ENCODE measurements at regions not wholly inside any gene's neighbourhood (a gene's known extent, or its start where the extent isn't known, plus 50 kb on each side); places are given as distances from the start of the nearest gene placed in this dataset.

DNA sequence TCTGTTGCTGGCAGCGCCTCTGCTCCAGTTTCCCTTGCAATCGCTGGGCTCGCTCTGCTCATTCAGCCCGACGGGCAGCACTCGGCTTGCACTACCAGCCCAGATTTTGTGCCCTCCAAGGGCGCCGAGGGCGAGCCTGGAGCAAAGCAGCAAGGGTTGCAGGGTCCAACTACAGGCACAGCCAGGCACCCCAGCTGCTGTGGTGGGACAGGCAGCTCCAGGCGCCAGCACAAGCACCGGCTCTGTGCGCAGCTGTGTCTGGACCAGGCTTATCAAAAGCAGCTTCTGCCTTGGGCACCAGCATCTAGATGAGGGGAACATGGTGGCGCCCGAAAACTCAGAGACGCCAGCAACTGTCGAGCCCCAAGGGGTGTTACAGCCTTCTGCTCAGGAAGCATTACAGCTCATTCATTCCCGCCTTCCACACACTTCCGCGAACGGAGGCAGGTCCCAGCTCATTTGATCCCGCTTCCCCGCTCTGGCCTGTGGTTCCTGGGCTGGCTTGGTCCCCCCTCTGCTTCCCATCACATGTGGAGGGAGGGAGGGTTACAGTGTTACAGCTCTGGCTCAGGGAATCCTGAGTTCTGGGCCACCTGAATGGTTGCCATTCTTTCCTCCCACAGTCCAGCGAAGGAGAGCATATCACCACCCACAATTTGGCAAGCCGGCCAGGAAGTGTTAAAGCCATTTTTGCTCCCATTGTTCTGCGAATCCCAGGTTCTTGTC is 409.9 kb upstream of the ALCAM start:
- intact Hi-C loops (cut with micrococcal nuclease): no loop called here
- no peak for ATAC-seq
- DNase-seq: no peak

DNA sequence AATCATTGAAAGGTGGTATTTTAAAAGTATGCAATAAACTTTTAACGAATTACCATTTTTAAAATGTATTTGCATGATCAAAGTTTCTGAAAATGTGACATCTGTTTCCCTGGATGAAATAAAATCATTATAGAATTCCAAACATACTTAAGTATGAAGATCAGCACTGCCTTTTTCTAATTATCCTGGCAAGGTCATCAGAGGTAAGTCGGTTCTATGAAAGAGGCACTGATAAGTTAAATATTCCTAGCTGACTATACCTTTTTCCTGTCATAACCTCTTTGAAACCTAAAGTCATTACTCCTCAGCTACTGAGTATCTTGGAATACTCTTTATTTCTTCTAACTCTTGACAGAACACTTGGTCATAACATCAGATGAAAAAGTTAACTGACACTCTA is 406.1 kb upstream of the ALCAM start:
- intact Hi-C loops (cut with micrococcal nuclease): no loop called here
- DNase-seq (no peak), ATAC-seq (no peak)

DNA sequence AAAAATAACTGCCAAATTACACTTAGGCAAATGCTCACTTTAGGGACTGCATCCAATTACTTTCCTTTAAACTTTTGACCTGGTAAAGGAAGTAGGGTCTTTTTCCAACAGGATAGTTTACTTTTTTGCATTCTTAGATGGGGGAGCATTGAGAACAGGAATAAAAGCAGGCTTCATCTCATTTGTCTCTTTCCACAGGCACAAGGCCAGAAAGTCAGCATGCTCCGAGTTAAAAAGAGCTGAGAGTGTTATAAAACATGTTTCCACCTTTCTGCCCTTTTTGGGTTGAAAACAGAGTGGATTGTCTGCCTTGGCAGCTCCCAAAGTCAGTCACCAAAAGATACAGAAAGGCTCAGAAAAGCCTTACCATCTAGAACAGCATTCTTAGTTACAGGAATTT is 404.9 kb upstream of the ALCAM start:
- DNase-seq: no peak
- intact Hi-C loops (cut with micrococcal nuclease): no loop called here

DNA sequence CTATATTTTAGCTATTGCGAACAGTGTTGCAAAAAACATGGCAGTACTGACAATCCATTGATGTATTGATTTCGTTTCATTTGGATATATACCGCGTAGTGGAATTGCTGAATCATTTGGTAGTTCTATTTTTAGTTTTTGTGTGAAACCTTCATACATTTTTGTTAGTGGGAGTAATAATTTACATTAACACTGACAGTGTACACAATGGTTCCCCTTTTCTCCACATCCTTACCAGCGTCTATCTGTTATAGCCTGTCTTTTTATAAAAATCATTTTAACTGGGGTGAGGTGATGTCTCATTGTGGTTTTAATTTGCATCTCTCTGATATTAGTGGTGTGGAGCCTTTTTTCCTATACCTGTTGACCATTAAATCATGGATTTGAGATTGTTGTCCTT is 392.4 kb upstream of the ALCAM start:
- no peak for DNase-seq
- intact Hi-C loops (cut with micrococcal nuclease): no loop called here
- ATAC-seq: no peak

More for the DNA sequence above, 404.9 kb upstream of the ALCAM start:
- ATAC-seq: no peak

DNA sequence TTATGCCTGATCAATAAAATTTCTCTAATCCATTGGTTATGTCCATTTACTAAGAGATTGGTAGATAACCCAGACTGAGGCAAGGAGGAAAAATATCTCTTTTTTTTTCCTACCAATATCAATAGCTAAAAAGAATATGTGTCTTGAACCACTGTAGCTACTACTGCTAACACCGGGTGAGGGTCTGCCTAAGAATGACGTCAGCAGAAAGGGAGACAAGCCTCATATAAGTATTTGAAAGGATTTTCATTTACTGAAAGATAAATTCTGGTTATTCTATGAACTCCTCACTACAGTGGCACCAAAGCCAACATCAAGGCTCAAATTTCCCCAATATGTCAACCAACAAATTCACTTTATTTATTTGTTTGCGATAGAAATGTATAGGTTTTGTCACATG is 389.0 kb upstream of the ALCAM start:
- intact Hi-C loops (cut with micrococcal nuclease): no loop called here
- ATAC-seq: no peak

DNA sequence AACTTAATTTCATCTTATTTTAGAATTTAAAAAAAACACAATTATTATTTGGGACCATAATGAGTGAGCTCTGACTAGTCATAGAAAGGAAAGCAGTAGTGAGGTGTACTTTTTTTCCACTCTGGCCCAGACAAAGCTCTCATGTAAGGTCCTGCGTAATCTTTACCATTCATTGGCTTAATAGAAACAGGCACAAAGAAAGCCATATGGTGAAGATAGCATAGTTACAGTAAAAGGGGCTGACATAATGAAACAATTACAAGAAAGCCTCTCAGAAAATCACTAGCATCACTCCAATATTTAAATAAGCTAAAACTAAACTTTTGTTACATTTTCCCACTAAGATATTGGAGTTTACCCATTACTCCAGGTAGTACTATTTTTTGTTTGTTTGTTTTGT is 384.6 kb upstream of the ALCAM start:
- ATAC-seq (no peak), DNase-seq (no peak)
- intact Hi-C loops (cut with micrococcal nuclease): no loop called here

More for the DNA sequence above, 389.0 kb upstream of the ALCAM start:
- no peak for DNase-seq

DNA sequence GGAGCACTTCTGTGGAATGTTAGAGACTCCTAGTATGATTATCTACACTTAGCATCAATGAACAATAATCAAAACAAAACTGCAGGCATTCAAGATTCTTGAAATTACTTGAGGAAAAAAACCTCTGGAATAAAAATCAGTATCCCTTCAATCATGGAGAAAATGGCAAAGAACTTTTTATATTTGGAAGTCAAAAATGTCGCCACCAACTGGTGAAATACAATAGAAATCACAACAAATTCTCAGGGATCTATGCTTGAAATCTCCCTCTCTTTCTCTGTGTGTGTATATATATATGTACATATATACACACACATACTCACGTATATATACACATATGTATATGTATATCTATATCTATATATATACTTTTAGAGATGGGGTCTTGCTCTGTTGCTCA is 378.9 kb upstream of the ALCAM start:
- intact Hi-C loops (cut with micrococcal nuclease): no loop called here
- DNase-seq (no peak), ATAC-seq (no peak)

DNA sequence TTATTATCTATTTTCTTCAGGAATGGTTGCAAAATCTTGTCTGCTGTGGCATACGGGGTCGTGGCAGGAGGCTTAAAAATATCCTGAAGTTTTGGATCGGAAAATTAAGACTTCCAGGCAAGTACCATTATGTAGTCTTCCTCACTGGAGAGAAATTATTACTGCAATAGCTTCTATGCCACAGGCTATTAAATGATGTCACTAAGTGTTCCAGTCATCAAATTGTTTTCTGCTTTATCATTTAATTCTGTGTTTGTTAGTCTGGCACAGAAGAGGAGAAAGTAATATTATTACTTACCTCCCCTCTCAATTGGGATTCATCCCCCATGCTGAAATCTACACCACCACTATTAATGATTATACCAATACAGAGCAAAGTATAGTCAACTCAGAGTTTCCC is 378.2 kb upstream of the ALCAM start:
- intact Hi-C loops (cut with micrococcal nuclease): no loop called here
- no peak for DNase-seq
- no peak for ATAC-seq

DNA sequence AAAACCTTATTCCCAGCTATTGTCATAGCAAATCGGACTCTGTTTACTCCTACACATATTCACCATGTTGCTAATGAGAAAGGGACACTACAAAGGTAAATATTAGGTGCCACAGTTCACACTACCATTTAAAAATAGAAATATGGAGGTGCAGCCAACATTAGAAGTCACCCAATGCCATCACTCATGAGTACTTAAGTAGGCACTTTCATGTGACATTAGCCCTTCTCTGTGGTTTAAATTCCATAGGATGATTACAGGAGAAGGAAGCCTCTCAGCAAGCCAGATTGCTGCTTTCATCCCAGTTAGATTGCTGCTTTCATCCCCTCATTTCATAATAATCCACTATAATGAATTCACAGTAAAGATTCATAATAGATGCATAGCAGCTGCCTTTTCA is 376.8 kb upstream of the ALCAM start:
- peak; percentile 84 for ATAC-seq
- intact Hi-C loops (cut with micrococcal nuclease): no loop called here

DNA sequence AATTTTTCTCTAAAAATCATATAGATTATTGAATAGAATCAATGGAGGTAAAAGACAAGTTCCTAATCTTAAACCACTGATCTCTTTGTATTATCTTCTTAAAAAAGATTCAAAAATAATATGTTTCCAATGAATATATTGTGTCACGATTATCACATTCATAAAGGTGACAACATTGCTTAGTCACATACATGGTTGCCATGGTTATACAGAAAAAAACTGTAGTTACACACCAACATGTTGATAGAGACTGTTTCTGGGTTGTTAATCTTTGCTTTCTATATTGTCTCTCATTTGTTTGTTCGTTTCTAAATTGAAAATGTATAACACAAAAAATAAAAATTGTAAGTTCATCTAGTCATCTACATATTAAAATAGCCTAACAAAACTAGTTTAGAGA is 376.0 kb upstream of the ALCAM start:
- DNase-seq (no peak), ATAC-seq (no peak)
- intact Hi-C loops (cut with micrococcal nuclease): no loop called here

More for the DNA sequence above, 376.8 kb upstream of the ALCAM start:
- DNase-seq: no peak

DNA sequence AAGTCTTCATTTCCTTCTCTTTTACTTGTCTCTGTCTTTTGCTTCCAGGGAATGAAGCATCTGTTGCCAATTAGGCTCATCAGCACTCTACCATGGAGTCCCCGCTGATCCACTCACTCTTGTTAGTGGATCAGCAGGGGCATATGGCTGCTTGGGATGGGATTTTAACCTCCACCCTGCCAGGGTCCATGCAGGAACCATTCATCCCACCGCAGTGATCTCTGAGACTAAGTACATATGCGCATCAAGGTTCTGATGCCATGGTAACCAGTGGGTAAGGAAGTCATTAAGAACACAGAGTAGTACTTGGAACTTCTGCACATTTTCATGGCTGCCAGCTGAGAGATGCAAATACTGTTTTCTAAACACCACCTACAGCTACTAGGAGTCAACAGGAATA is 374.0 kb upstream of the ALCAM start:
- ATAC-seq: no peak
- DNase-seq: no peak
- intact Hi-C loops (cut with micrococcal nuclease): no loop called here

DNA sequence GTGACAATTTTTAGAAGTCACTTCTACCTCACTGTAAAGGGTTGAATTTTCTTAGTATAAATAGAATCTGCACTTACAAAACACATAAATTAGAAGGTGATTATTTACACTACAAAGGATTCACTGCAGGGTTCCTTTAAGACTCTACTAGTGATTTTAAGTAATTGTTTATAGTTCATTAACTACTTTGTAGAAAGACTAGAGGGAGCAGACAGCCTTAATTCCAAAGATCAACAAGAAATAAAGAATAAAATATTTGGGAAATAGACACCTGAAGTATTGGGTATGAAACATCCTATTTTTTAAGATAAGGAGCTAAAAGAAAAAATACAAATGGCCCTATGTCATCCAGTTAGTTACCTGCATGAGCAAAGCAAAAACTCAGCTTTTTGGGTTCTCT is 360.5 kb upstream of the ALCAM start:
- ATAC-seq (no peak), DNase-seq (no peak)
- intact Hi-C loops (cut with micrococcal nuclease): no loop called here

DNA sequence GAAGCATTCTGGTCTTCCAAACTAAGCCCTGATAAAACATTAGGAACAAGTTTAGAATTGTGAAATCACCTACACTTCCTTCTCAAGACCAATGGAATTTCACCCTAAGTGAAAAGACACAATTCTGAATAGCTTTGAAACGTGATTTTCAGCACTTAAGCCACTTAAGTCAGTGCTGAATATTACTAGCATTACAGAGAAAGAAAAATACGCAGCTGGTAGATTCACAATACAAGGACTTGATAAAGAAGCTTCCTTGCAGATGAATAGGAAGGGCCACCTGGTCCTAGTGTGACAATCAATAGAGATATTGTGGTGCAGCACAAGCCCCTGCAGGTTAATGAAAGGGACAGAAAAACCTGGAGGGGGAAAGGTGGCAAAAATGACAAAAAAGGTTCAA is 353.1 kb upstream of the ALCAM start:
- intact Hi-C loops (cut with micrococcal nuclease): no loop called here
- DNase-seq (no peak), ATAC-seq (no peak)

DNA sequence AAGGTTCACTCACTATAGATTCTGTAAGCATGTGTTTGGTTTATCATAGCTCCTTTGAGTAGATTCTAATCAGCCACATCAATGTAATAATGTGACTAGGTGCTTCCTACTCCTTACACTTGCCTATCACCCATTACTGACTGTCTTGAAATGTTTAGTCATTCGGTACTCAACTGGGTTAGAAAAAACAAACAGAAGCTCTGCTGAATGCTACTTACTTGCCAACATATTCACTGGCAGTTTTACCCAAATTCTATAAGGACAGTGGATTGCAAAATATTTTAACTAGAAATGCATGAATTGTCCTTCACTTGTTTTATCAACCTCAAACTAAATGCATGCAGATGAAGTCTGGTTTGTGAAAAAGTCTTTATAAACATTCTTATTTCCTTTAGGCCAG is 352.1 kb upstream of the ALCAM start:
- intact Hi-C loops (cut with micrococcal nuclease): no loop called here
- ATAC-seq (no peak), DNase-seq (no peak)

DNA sequence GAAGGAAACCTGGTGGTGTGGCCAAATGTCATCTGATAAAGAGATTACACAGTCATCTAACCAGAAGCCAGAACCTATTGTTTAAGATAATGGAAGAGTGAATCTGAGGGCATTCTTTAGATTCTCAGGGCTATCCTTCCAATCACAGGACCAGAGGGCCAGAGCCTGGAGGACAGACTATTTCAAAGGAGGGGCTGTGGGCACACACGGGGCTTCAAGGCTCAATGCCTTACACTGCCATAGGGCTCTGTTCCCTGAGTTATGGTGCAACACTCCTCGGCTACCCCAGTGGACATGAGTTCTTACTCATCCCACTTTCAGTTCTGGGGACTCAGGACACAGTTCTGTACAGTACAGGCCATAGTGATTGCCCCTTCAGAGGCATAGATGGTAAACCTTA is 343.9 kb upstream of the ALCAM start:
- ATAC-seq: no peak
- DNase-seq: no peak

DNA sequence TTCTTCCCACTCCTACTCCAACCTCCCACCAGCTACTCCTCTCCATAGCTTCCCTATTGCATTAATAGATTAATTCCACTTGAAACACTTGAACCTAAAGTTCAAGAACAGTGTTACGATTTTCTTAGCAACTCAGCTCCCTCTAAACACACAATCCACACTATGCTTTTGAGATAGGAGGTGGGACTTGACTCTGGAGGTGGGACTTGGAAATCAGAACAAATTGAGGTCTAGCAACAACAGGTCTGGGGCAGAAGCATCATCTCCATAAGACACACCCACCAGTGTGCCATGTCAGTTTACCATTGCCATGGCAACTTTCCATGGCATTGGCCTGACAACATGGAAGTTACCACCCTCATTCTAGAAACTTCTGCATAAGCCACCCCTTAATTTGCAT is 336.5 kb upstream of the ALCAM start:
- ATAC-seq (no peak), DNase-seq (no peak)
- intact Hi-C loops (cut with micrococcal nuclease): no loop called here

More for the DNA sequence above, 343.9 kb upstream of the ALCAM start:
- intact Hi-C loops (cut with micrococcal nuclease): no loop called here

DNA sequence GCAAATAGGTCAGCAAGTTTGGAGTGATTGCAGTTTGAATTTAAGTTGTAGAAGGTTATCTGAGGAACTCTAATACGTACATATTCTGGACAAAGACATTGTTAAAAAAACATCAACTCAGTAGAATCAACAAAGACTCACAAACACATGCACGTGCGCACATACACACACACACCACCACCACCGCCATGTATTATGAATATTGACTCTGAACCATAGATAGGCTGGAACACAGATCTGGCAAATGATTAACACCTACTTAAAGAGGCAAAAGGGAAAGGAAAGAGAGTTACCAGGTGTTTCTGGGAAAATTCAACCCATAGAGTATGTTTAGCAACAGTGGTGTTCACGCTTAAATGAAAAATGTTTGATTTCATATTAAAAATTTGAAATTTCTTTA is 334.2 kb upstream of the ALCAM start:
- ATAC-seq: no peak
- intact Hi-C loops (cut with micrococcal nuclease): no loop called here
- DNase-seq: no peak

DNA sequence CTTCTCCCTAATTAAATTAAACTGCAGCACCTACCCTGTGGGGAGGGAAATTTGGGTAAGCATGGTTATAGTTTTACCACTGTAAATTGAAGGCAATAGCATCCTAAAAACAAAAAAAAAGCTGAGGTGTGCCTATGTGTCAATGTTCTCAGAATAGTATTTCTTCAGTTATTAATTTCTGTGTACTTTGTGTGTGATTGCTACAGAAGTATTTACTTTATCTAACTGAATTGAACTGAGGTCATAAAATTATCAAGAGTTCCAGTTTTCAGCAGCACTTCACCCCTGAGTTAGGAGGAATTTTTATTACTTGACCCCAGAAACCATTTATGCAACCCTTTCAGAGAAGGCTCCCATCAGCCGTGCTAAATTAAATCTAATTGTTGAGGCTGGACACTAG is 333.6 kb upstream of the ALCAM start:
- no peak for ATAC-seq
- DNase-seq: no peak
- intact Hi-C loops (cut with micrococcal nuclease): no loop called here

DNA sequence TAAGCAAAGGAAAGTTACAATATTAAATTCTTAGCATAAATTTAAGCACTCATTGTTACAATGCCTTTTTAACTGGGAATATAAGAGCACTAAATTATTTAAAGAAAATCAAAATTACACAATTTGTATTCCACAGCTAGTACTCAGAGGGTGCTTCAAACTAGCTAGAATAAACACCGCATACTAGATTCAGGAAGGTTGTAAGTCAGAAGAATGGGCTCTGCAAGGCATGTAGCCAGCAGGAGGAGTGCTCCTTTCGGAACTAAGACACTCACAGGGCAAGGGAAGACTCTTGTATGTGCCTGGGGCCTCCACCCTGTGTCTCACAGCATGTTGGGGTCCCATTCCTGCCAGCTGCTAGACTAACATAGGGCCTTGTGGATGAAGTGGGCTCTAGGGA is 327.7 kb upstream of the ALCAM start:
- intact Hi-C loops (cut with micrococcal nuclease): no loop called here
- DNase-seq (no peak), ATAC-seq (no peak)

DNA sequence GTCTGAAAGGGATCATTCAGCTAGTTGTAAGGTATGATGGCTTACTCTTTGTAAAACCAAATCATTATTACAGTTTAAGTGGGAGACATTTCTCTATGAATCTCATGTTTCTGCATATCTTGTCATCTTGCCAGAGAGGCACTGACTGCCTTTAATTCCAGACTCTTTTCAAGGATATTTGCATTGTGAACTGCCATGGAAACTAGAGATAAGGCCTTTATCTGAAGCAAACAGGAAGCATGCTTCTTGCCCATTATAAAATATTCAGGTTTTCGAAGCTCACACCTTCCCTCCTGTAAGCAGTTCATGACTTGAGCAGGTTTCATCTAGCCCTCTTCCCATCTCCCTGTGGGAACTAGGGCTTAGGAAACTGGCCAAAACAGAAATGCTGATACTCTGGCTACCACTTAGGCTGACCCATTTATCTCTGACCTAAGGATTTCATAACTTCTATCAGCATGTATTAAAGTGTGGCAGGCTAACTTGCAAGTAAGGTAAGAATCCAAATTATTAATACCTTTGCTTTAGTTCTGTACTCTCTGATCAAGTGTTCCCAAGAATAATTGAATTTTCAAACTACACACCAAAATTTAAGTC is 326.6 kb upstream of the ALCAM start:
- DNase-seq (no peak), ATAC-seq (no peak)
- intact Hi-C loops (cut with micrococcal nuclease): no loop called here

DNA sequence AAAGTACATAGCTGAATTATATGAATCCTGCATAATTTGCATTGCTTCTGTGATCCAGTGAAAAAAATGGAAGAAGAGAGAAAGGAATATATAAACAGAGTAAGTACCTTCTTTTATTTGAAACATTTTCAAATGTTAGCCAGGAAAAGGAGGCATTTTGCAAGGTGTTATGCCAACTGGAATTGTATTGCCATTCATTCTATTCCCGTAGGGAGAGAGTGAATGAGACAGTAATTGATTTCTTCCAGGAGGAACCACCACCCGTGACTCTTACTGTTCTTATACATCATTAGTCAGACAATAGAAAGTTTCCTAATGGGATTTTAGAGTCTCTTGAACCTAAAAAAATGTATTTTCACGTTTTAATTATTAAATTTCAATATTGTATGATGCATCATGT is 324.1 kb upstream of the ALCAM start:
- no peak for ATAC-seq
- intact Hi-C loops (cut with micrococcal nuclease): no loop called here

More for the DNA sequence above, 324.1 kb upstream of the ALCAM start:
- no peak for DNase-seq

All from left ventricle myocardium superior (tissue), 1 donor.